HS-5 (cell line): ENCODE measurements at regions not wholly inside any gene's neighbourhood (a gene's known extent, or its start where the extent isn't known, plus 50 kb on each side); places are given as distances from the start of the nearest gene placed in this dataset.

Experiments used
- DNase-seq: peaks from one replicate; pipeline ENCODE4 v3.0.0-alpha.2; 2012; ENCODE audit warnings: low read depth

- DNase-seq, result peak; percentile 2
These were observed 1273.8 kb upstream of the ADGRB3 start for GRCh38 chr6:67361264-67361663.

DNA sequence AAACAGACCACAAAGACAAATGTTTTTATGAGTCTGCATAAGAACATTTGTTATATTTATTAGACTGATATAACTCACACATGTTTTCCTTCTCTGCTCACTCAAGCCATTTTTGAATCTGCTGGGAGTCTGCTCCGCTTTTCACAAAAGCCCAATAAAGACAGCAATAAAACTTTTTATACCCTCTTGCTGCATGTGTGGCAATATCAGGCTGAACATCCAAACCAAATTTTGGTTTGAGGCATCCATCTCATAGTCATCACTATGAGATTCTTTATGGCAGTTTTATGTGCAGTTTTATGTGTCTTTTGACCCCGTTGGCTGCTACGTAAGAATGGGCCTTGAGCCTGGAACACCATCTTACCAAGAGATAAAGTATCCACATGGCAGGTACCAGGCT, 1276.8 kb upstream of the ADGRB3 start:
- no peak for DNase-seq

DNA sequence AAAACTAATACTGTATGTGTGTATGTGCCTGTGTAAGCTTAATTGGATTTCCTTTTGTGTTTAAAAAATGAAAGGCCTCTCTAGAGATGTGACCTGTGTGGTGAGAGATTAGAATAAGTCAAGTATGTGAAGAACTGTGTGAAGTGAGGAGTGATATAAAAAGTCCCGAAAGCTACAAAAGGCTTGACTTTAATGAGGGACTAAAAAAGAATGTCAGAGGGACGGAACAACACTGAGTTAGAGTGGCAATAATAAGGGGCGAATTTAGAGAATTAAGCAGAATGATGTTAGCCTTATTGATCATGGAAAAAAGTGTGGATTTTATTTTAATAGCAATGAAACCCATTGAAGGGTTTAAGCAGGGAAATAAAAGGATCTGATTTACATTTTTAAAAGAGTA, 1281.2 kb upstream of the ADGRB3 start:
- no peak for DNase-seq

- DNase-seq, result no peak
These were observed 1282.4 kb upstream of the ADGRB3 start for GRCh38 chr6:67352717-67353116.

GRCh38 chr6:67350729-67351128, 1284.4 kb upstream of the ADGRB3 start:
- no peak for DNase-seq

DNA sequence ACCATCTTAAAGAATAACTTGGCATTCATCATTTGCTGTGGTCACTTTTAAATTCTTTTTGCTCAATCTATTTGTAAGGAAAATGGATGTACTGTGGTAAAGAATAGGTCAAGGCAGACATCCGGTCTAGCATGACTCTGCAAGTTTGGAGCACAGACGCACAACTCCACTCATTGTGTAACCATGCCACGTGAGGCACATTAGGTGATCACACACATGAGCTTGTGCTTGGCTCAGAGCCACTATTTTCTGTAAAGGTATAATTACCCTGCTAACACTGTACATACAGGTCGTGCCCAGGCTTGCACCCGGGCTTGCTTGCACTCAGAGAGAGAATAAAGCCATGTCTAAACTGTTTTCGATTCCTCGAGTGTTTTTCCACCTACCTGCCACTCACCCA, 1289.1 kb upstream of the ADGRB3 start:
- DNase-seq, result no peak

GRCh38 chr6:67336014-67336413, 1299.1 kb upstream of the ADGRB3 start:
- no peak for DNase-seq

DNA sequence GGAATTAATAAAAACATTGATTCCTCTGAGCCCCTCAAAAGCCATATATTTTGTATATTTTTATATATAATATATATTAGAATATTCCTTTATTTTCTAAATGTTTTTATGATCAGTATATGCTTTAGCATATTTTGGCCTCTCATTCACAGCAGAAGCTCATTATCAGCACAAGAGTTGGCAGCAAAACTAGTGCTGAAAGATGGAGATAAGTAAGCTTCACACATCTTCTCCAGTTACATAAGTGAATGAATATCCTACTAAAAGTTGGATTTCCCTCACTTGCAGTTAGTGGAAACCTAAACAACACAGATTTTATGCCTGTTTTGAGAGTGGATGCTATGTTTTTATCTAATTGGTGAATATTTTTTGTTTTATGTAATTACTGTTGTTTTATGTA, 1303.8 kb upstream of the ADGRB3 start:
- DNase-seq, result no peak

DNA sequence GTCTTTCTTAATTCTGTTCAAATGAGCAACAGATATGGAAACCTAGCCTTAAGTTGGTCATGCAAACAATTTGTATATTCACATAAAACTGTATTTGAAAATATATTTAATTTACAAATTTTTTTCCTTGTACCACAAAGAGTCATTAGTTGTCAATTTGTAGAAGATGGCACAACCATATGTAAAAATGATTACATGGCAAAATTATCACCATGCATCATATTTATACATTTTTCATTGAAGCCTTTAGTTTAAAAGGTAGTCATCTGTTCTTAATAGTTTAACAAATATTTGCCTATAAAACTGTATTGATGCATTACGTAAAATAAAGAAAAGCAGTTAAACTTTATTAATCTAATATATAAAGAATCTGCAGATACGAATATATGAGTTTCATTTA, 1306.8 kb upstream of the ADGRB3 start:
- DNase-seq, result no peak

- DNase-seq, result no peak
These were observed 1334.5 kb upstream of the ADGRB3 start for GRCh38 chr6:67300430-67301040.

DNA sequence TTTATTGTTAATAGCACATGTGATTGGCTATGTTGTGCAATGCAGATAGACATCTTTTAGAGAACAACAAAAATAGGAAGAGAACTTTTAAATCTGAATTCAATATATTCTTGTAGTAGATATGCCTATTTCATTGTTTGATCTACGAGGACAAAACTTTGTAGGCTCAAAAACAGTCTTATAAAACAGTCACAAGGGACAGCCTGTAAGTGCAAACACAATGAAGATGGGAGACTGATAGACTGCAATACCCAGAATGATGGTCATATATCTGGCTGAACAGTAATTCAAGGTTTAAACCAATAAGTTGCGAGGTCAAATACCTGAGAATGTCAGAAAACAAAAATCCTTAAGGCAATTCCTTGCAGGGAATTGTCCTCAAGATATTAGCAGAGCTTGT, 1342.9 kb upstream of the ADGRB3 start:
- no peak for DNase-seq

DNA sequence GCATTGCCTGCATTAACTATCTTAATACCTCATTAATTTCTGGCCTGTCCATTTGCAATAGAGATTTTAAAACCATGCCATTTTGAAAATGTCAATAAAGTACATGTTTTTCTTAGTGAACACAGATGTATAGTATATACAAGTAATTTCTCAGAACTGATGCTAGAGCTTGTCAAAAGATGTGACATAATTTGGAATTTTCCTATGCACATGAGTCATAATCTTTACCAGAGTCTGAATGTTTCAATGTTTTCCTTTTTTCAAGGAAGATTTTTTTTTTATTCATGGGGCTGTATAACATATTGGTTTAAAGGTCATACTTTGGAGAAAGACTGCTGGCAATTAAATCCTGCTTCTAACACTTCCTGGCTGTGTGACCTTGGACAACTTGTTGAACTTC, 1347.5 kb upstream of the ADGRB3 start:
- DNase-seq, result no peak

DNA sequence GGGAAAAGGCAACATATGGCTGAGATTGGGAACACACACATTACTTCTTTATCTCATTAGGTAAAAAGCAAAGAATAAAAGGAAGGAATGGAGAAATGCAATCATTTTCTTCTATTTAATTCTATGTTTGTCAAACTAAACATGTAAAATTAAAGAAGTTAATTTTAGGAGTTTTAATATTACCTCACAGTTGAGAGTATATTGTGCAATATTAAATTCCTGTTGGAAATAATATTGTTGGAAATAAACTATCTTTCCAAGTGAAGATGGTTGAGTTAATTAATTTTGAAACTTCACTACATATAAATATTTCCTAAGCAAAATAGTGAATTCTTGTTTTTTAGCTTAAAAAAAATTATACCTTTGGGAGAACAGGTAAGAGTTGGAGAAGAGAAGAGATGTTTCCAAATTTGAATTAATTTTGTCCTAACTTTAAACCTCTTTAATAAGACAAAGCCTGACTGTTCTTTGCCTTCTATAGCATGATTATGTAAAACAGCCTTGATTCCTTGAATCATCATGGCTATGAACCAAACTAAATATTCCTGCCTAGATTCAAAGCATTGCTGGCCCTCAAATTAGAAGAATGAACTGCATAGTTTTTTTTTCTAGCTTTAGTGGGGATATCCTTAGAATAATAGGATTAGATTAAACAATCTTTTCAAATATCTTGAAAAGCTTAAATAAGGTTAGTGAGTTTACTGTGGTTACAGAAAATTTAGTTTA, 1349.1 kb upstream of the ADGRB3 start:
- DNase-seq, result no peak

DNA sequence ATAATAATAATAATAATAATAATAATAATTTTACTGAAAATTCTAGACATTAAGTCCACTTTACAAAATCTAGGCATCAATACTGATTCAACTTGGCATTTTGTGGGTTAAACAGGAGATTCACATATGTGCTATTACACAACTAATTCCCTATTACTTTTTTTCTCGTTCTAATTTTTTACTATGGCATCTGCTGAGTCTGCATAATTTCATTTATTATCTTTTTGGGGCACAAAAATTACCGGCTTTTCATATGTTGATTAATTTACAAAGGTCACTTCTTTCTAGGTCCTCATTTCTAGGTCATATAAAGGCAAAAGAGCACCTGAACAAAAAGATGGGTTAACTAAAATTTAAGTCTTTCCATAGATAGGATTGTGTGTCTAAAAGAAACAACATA, 1357.8 kb upstream of the ADGRB3 start:
- DNase-seq, result no peak

GRCh38 chr6:67265996-67266921, 1368.8 kb upstream of the ADGRB3 start:
- DNase-seq, result no peak

DNA sequence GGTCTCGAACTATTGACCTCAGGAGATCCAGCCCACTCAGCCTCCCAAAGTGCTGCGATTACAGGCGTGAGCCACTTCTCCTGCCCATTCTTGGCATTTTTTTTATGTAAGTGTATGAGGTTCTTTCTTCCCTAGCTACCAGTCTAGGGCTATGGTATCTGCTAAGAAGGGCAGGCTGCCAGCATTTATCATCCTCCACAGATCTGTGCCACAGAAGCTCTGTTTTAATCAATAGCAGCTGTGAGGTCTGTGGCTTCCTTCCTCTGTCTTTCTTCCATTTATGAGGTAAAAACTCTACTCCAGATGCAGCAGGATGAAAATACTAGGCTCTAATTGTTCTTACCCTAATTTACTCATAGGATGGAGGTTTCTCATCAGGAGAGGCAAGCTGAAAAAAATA, 1382.4 kb upstream of the ADGRB3 start:
- DNase-seq, result peak; percentile 44

DNA sequence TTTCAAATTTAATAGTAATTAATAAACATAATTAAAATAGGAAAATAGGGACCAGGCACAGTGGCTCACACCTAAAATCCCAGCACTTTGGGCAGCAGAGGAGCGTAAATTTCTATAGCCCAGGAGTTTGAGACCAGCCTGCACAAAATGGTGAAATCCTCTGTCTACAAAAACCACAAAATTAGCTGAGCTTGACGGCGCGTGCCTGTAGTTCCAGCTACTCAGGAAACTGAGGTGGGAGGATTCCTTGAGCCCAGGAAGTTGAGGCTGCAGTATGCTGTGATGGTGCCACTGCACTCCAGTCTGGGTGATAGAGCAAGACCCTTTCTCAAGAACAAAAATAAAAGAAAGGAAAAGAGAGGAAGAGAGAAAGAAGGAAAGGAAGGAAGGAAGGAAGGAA, 1387.0 kb upstream of the ADGRB3 start:
- no peak for DNase-seq

DNA sequence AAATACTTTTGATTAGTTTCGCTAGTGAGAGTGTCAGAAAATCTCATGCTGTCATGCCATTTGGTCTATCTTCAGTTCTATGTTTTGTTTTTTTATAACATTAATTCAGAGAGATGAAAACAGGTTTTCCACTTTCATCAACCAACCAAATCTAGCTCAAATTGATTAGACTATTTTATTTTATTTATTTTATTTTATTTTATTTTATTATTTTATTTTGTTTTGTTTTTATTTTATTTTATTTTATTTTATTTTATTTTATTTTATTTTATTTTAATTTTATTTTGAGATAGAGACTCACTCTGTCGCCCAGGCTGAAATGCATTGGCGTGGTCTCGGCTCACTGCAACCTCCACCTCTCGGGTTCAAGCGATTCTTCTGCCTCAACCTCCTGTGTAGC, 1391.0 kb upstream of the ADGRB3 start:
- DNase-seq, result no peak

- DNase-seq, result no peak
These were observed 1397.8 kb upstream of the ADGRB3 start for GRCh38 chr6:67237277-67237676.

DNA sequence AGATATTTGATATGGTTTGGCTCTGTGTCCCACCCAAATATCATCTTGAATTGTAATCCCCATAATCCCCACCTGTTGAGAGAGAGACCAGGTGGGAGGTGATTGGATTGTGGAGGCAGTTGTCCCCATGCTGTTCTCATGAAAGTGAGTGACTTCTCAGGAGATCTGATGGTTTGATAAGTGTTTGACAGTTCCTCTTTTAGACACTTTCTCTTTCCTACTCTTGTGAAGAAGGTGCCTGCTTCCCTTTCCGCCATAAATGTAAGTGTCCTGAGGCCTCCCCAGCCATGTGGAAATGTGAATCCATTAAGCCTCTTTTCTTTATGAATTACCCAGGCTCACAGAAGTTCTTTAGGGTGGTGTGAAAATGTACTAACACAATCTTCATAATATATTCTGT, 1404.0 kb upstream of the ADGRB3 start:
- no peak for DNase-seq

- DNase-seq, result no peak
These were observed 1410.1 kb upstream of the ADGRB3 start for GRCh38 chr6:67224989-67225388.

DNA sequence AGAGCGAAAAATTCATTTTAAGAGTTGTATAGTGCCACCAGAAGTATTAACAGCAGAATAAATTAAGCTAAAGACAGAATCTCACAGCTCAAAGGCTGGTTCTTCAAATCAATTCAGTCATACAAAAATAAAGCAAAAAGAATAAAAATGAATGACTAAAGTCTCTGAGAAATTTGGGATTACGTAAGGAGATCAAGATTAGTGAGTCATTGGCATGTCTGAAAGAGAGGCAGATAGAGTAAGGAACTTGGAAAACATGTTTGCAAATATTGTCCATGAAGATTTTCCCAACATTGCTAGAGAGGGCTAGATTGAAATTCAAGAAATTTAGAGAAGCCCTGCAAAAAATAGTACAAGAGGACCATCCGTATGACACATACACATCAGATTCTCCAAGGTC, 1413.9 kb upstream of the ADGRB3 start:
- DNase-seq, result peak; percentile 38

GRCh38 chr6:67219346-67219745, 1415.7 kb upstream of the ADGRB3 start:
- DNase-seq, result no peak
